ENCODE measurements at regions not wholly inside any gene's neighbourhood (a gene's known extent, or its start where the extent isn't known, plus 50 kb on each side); places are given as distances from the start of the nearest gene placed in this dataset.
"Not testable (repeated sequence)": the region's sequence is repeated elsewhere in the genome, so short reads cannot be mapped to it uniquely, and the experiment has no call there.

DNA sequence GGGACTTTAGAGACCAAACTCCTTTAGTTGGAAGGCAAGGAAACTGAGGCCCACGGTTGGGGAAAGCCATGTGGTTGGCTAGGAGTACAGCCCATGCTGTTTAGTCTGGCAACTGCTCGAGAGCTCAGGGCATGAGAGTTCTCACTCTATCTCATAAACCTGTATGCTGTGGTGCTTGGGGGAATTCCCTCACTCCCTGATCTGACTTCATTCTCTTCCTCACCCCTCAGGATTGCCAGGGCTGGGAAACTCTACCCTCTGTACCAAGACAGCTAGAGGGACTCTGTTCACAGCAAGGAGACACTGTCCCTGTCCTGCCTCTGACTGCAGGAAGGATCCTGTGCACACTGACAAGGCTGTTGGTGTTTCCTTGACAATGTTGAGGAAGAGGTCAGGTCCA lies 230.2 kb downstream of the ZNF621 start:
- Mint-ChIP-seq H3K4me3 (no peak overlapping the region), H3K9me3 (no peaks in the 10 kb centered on the region), H3K27ac (no peak overlapping the region), H3K36me3 (ENCODE audit: low read depth) (no peaks in the 10 kb centered on the region), H3K27me3 (peaks cover 12% of the 10 kb centered on the region), H3K4me1 (no peaks in the 10 kb centered on the region)
- no peak for DNase-seq
- intact Hi-C loops (cut with micrococcal nuclease) = no loop called here
- ChIA-PET CTCF (no interaction called here), POLR2A (no interaction called here)
- no peak for ATAC-seq (ENCODE audit: low read depth)
- TF ChIP-seq, protein P1, sequence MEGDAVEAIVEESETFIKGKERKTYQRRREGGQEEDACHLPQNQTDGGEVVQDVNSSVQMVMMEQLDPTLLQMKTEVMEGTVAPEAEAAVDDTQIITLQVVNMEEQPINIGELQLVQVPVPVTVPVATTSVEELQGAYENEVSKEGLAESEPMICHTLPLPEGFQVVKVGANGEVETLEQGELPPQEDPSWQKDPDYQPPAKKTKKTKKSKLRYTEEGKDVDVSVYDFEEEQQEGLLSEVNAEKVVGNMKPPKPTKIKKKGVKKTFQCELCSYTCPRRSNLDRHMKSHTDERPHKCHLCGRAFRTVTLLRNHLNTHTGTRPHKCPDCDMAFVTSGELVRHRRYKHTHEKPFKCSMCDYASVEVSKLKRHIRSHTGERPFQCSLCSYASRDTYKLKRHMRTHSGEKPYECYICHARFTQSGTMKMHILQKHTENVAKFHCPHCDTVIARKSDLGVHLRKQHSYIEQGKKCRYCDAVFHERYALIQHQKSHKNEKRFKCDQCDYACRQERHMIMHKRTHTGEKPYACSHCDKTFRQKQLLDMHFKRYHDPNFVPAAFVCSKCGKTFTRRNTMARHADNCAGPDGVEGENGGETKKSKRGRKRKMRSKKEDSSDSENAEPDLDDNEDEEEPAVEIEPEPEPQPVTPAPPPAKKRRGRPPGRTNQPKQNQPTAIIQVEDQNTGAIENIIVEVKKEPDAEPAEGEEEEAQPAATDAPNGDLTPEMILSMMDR (IDR thresholded peaks at IDR 0.05) = no peak

DNA sequence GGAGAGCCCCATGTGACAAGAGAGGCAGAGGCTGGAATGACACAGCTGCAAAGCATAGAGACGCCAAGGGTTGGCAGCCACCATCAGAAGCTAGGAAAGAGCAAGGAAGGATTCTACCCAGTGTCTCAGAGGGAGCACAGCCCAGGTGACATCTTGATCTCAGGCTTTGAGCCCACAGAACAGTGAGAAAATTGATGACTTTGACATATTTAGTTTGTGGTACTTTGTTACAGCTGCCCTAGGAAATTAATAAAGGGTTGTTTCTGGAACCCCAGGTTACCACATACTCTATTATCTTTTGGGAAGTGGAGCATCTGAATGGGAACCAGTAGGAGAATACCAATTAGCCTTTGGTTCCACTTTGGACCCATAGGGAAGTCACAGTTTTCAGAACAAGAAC lies 231.7 kb downstream of the ZNF621 start:
- no peak for ATAC-seq (ENCODE audit: low read depth)
- intact Hi-C loops (cut with micrococcal nuclease) = no loop called here
- Mint-ChIP-seq H3K36me3 (ENCODE audit: low read depth) (no peaks in the 10 kb centered on the region), H3K4me1 (no peaks in the 10 kb centered on the region), H3K4me3 (no peak overlapping the region), H3K27me3 (peaks cover 12% of the 10 kb centered on the region), H3K9me3 (no peaks in the 10 kb centered on the region), H3K27ac (no peak overlapping the region)
- ChIA-PET CTCF (no interaction called here), POLR2A (no interaction called here)
- DNase-seq = no peak
- TF ChIP-seq, protein P1 (IDR thresholded peaks at IDR 0.05) = no peak

DNA sequence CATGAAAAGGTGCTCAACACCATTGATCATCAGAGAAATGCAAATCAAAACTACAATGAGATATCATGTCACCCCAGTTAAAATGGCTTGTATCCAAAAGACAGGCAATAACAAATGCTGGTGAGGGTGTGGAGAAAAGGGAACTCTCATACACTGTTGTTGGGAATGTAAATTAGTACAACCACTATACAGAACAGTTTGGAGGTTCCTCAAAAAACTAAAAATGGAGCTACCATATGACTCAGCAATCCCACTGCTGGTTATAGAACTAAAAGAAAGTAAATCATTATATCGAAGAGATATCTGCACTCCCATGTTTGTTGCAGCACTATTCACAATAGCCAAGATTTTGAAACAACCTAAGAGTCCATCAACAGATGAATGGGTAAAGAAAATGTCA lies 238.0 kb downstream of the ZNF621 start:
- H3K27ac Mint-ChIP-seq; CTCF ChIA-PET; H3K4me3 Mint-ChIP-seq; H3K27me3 Mint-ChIP-seq; H3K36me3 Mint-ChIP-seq (ENCODE audit: low read depth); intact Hi-C loops (cut with micrococcal nuclease); DNase-seq; POLR2A ChIA-PET; ATAC-seq (ENCODE audit: low read depth); H3K4me1 Mint-ChIP-seq: not testable (repeated sequence)
- peaks cover 11% of the 10 kb centered on the region for H3K9me3 Mint-ChIP-seq

DNA sequence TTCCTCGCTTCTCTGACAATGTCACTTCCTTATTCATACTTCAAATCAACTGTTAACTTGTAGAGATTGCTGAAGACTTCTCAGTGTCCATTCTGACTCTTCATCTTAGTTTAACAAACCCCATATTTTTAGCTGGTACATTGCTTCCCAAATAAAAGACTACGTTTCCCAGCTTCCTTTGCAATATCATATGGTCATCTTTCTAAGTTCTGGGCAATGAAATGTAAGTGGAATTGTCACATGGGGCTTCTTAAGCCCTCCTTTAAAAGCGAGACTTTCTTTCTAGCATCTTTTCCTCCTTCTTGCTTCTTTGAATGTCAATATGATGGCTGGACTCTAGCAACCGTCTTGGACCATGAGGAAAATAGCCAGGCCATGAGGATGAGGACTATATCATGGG lies 239.0 kb downstream of the ZNF621 start:
- H3K4me3 Mint-ChIP-seq = no peak overlapping the region
- intact Hi-C loops (cut with micrococcal nuclease) = no loop called here

DNA sequence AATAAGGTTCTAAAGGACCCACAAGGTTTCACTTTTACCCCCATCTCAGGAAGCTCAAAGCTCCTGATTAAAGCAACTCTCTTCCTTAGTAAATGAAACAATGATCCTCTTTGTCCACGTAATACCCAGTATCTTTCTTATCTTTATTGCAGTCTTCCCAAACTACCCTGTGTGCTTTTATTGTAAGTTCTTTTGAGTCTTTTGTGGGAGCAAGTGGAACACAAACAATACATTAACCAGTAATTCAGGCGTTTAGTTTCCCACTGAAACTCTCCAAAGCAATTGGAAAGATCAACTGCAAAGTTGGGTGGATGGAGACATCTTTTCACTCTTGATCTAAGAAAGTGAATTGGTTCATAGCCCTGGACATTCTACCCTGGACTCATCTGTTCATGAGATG lies 240.0 kb downstream of the ZNF621 start:
- H3K4me1 Mint-ChIP-seq = no peaks in the 10 kb centered on the region
- H3K36me3 Mint-ChIP-seq (ENCODE audit: low read depth) = no peaks in the 10 kb centered on the region
- H3K27me3 Mint-ChIP-seq = no peaks in the 10 kb centered on the region
- ChIA-PET POLR2A (no interaction called here), CTCF (no interaction called here)
- H3K4me3 Mint-ChIP-seq = no peak overlapping the region
- DNase-seq = no peak
- intact Hi-C loops (cut with micrococcal nuclease) = no loop called here
- TF ChIP-seq, protein P1 (IDR thresholded peaks at IDR 0.05) = no peak
- no peak for ATAC-seq (ENCODE audit: low read depth)
- peaks cover 11% of the 10 kb centered on the region for H3K9me3 Mint-ChIP-seq
- no peak overlapping the region for H3K27ac Mint-ChIP-seq

More for the DNA sequence above, 239.0 kb downstream of the ZNF621 start:
- Mint-ChIP-seq H3K36me3 (ENCODE audit: low read depth) (no peaks in the 10 kb centered on the region), H3K4me1 (no peaks in the 10 kb centered on the region), H3K27me3 (no peaks in the 10 kb centered on the region), H3K27ac (no peak overlapping the region), H3K9me3 (peaks cover 11% of the 10 kb centered on the region)
- CTCF ChIA-PET = no interaction called here
- no peak for ATAC-seq (ENCODE audit: low read depth)
- DNase-seq = no peak
- TF ChIP-seq, protein P1 (IDR thresholded peaks at IDR 0.05) = no peak
- POLR2A ChIA-PET = no interaction called here

DNA sequence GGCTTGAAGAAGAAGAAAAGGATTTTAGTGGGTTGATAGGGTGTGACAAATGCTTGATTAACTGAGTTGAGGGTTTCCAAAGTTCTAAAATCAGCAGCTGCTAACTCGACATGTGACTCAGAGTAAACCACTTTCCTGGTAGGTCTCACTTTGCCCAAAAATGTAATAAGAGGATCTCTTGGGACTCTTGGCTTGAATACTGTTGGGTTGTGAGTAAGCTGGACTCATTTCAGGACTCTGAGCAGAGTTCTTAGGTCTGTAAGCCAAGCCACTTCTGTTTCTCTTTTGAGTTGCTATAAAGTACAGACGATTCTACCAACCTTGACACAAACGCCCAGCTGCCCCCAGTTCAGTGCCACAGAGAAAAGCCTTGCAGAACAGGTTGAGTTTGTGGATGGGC lies 241.1 kb downstream of the ZNF621 start:
- Mint-ChIP-seq H3K4me1 (peaks cover 3% of the 10 kb centered on the region), H3K27ac (no peak overlapping the region), H3K4me3 (no peak overlapping the region), H3K27me3 (no peaks in the 10 kb centered on the region), H3K9me3 (peaks cover 11% of the 10 kb centered on the region), H3K36me3 (ENCODE audit: low read depth) (no peaks in the 10 kb centered on the region)
- TF ChIP-seq, protein P1 (IDR thresholded peaks at IDR 0.05) = no peak
- POLR2A ChIA-PET = no interaction called here
- CTCF ChIA-PET = no interaction called here
- DNase-seq = no peak
- no peak for ATAC-seq (ENCODE audit: low read depth)
- intact Hi-C loops (cut with micrococcal nuclease) = no loop called here
